ENCODE measurements at regions not wholly inside any gene's neighbourhood (a gene's known extent, or its start where the extent isn't known, plus 50 kb on each side); places are given as distances from the start of the nearest gene placed in this dataset.

DNA sequence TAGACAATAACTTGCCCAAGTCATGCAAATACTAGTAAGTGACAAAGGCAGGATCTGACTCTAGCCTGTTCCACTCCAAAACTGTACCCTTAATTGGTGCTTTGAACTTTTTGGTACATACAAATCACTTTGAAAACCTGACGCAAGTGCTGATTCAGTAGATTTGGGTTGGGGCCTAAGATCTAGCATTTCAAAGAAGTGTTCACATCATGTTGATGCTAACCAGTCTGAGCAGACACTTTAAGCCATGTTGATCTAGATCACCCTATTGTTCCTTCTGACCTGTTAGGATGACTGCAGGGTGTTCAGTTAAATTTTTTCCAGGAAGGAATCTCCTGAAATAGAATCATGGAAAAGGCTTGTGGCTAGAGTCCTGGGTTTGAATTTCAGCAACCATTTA is 57.7 kb upstream of the CPEB4 start:
- TF ChIP-seq EZH2 (IDR thresholded peaks at IDR 0.05) (no peak), POLR2AphosphoS5 (IDR thresholded peaks at IDR 0.05; ENCODE audit: borderline replicate concordance, low read depth, low read length) (no peak)

Data from SK-N-MC (cell line).